ENCODE measurements at regions not wholly inside any gene's neighbourhood (a gene's known extent, or its start where the extent isn't known, plus 50 kb on each side); places are given as distances from the start of the nearest gene placed in this dataset.

DNA sequence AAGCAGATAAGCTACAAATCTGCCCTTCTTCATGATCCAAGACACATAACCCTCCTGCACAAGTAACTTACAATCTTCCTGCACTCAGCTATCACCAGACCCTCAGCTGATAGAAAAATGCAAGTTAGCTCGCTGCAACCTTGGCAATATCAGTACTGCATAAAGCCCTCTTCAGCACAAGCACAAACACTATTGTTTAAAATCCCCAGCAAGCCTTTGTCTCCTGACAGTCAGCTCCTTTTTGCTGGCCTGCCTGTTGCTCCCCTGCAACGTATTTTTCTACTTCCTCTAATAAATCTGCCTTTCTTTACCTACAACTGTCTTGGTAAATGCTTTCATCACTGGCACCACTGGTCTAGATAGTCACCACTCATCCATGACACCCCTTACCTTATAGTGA is 59.8 kb downstream of the BAMBI start:
- TF ChIP-seq CTCF (conservative IDR thresholded peaks at IDR 0.05; ENCODE audit: low read depth in 2 of 2) (no peak), REST (IDR thresholded peaks at IDR 0.05; ENCODE audit: unreplicated experiment) (no peak)

All from GM23338 (cell line).